Karpas-422 (cell line): ENCODE measurements at regions not wholly inside any gene's neighbourhood (a gene's known extent, or its start where the extent isn't known, plus 50 kb on each side); places are given as distances from the start of the nearest gene placed in this dataset.

Experiments used
- DNase-seq: peaks from one replicate; pipeline ENCODE4 v3.0.0-alpha.2; 2015
- H2AFZ ChIP-seq: fragments of 200-600 bp; sonication (generic); 2 replicates; pipeline ENCODE4 v1.6.1; 2014; ENCODE audit warnings: antibody characterized with exemption, low read length, mixed read lengths
- H3K27ac ChIP-seq: fragments of 200-600 bp; sonication (generic); 2 replicates; pipeline ENCODE4 v1.5.1; 2014; ENCODE audit warnings: mild to moderate bottlenecking, low read length, moderate library complexity
- H3K27me3 ChIP-seq: fragments of 200-600 bp; sonication (generic); 2 replicates; pipeline ENCODE4 v1.6.1; 2014; ENCODE audit warnings: low read length, mixed read lengths
- H3K36me3 ChIP-seq: fragments of 200-600 bp; sonication (generic); 2 replicates; pipeline ENCODE4 v1.6.1; 2014; ENCODE audit warnings: low read length, mixed read lengths; ENCODE audit not compliant: insufficient read depth
- H3K4me1 ChIP-seq: fragments of 200-600 bp; sonication (generic); 2 replicates; pipeline ENCODE4 v1.6.1; 2014; ENCODE audit warnings: mild to moderate bottlenecking, low read length, mixed read lengths
- H3K4me2 ChIP-seq: fragments of 200-600 bp; sonication (generic); 2 replicates; pipeline ENCODE4 v1.6.1; 2014; ENCODE audit warnings: low read length, low read depth, mild to moderate bottlenecking; ENCODE audit not compliant: poor library complexity, severe bottlenecking
- H3K4me3 ChIP-seq: fragments of 200-600 bp; sonication (generic); 2 replicates; pipeline ENCODE4 v1.5.1; 2014; ENCODE audit warnings: mild to moderate bottlenecking, antibody characterized with exemption, low read length, mixed read lengths
- H3K79me2 ChIP-seq: fragments of 200-600 bp; sonication (generic); 2 replicates; pipeline ENCODE4 v1.6.1; 2014; ENCODE audit warnings: mild to moderate bottlenecking, low read length, mixed read lengths
- H3K9ac ChIP-seq: fragments of 200-600 bp; sonication (generic); 2 replicates; pipeline ENCODE4 v1.6.0; 2014; ENCODE audit warnings: low read length
- H3K9me2 ChIP-seq: fragments of 200-600 bp; sonication (generic), shearing (Covaris generic); replicated peaks from 2 replicates; pipeline ENCODE4 v1.6.0; 2014; ENCODE audit warnings: mild to moderate bottlenecking, low read length, moderate library complexity; ENCODE audit not compliant: insufficient read depth
- H3K9me3 ChIP-seq: fragments of 300-700, 200-600 bp; sonication (generic); 2 replicates; pipeline ENCODE4 v1.6.1; 2014; ENCODE audit warnings: low read length, mixed read lengths
- H4K20me1 ChIP-seq: fragments of 200-600 bp; sonication (generic); 2 replicates; pipeline ENCODE4 v1.6.1; 2014; ENCODE audit warnings: mild to moderate bottlenecking, antibody characterized with exemption, low read length, low read depth; ENCODE audit not compliant: insufficient read depth

GRCh38 chr1:219534991-219535390 lies 77.9 kb downstream of the ZC3H11B start:
- H3K79me2 ChIP-seq: no peaks in the 10 kb centered on the region
- H3K27ac ChIP-seq: no peak overlapping the region
- no peaks in the 10 kb centered on the region for H4K20me1 ChIP-seq
- no peaks in the 10 kb centered on the region; the same call in 1 of the 2 replicates for H3K9me2 ChIP-seq
- H2AFZ ChIP-seq: no peak overlapping the region
- no peaks in the 10 kb centered on the region for H3K36me3 ChIP-seq
- no peak overlapping the region for H3K4me2 ChIP-seq
- no peak overlapping the region for H3K9ac ChIP-seq
- no peaks in the 10 kb centered on the region for H3K9me3 ChIP-seq
- H3K27me3 ChIP-seq: no peaks in the 10 kb centered on the region
- no peak for DNase-seq
- H3K4me3 ChIP-seq: no peak overlapping the region
- no peaks in the 10 kb centered on the region for H3K4me1 ChIP-seq

- H3K27ac ChIP-seq: no peak overlapping the region
- no peaks in the 10 kb centered on the region for H3K36me3 ChIP-seq
- DNase-seq: no peak
- no peaks in the 10 kb centered on the region; the same call in 1 of the 2 replicates for H3K9me2 ChIP-seq
- no peak overlapping the region for H3K9ac ChIP-seq
- no peaks in the 10 kb centered on the region for H3K79me2 ChIP-seq
- no peaks in the 10 kb centered on the region for H3K27me3 ChIP-seq
- no peak overlapping the region for H3K4me2 ChIP-seq
- no peak overlapping the region for H2AFZ ChIP-seq
- H3K4me1 ChIP-seq: no peaks in the 10 kb centered on the region
- no peaks in the 10 kb centered on the region for H4K20me1 ChIP-seq
- no peaks in the 10 kb centered on the region for H3K9me3 ChIP-seq
- H3K4me3 ChIP-seq: no peak overlapping the region
Measured at GRCh38 chr1:219533280-219533679, 79.6 kb downstream of the ZC3H11B start.

- H3K9me2 ChIP-seq: no peaks in the 10 kb centered on the region; the same call in 1 of the 2 replicates
- H3K4me2 ChIP-seq: no peak overlapping the region
- no peaks in the 10 kb centered on the region for H3K4me1 ChIP-seq
- H3K79me2 ChIP-seq: no peaks in the 10 kb centered on the region
- no peak overlapping the region for H2AFZ ChIP-seq
- no peaks in the 10 kb centered on the region for H4K20me1 ChIP-seq
- no peaks in the 10 kb centered on the region for H3K36me3 ChIP-seq
- DNase-seq: no peak
- H3K9ac ChIP-seq: no peak overlapping the region
- no peaks in the 10 kb centered on the region for H3K9me3 ChIP-seq
- no peak overlapping the region for H3K27ac ChIP-seq
- H3K27me3 ChIP-seq: no peaks in the 10 kb centered on the region
- H3K4me3 ChIP-seq: no peak overlapping the region
Measured at GRCh38 chr1:219529116-219529515, 83.8 kb downstream of the ZC3H11B start.

- Histone ChIP-seq H3K79me2 (no peaks in the 10 kb centered on the region), H3K9ac (no peak overlapping the region), H2AFZ (no peak overlapping the region), H3K4me1 (no peaks in the 10 kb centered on the region), H3K4me3 (no peak overlapping the region), H4K20me1 (no peaks in the 10 kb centered on the region), H3K9me3 (no peaks in the 10 kb centered on the region), H3K36me3 (no peaks in the 10 kb centered on the region), H3K4me2 (no peak overlapping the region), H3K9me2 (no peaks in the 10 kb centered on the region; the same call in 1 of the 2 replicates), H3K27me3 (no peaks in the 10 kb centered on the region), H3K27ac (no peak overlapping the region)
- no peak for DNase-seq
Measured at GRCh38 chr1:219528633-219529032, 84.3 kb downstream of the ZC3H11B start.

GRCh38 chr1:219527994-219528393 lies 84.9 kb downstream of the ZC3H11B start:
- Histone ChIP-seq H3K4me2 (no peak overlapping the region), H3K36me3 (no peaks in the 10 kb centered on the region)

GRCh38 chr1:219526074-219526473 lies 86.8 kb downstream of the ZC3H11B start:
- no peak overlapping the region for H2AFZ ChIP-seq
- no peak for DNase-seq
- no peaks in the 10 kb centered on the region for H3K27me3 ChIP-seq
- no peaks in the 10 kb centered on the region for H3K4me1 ChIP-seq
- H3K36me3 ChIP-seq: no peaks in the 10 kb centered on the region
- H3K9ac ChIP-seq: no peak overlapping the region
- H3K4me3 ChIP-seq: no peak overlapping the region
- no peaks in the 10 kb centered on the region for H4K20me1 ChIP-seq
- H3K9me2 ChIP-seq: no peaks in the 10 kb centered on the region
- H3K27ac ChIP-seq: no peak overlapping the region
- H3K9me3 ChIP-seq: no peaks in the 10 kb centered on the region
- H3K79me2 ChIP-seq: no peaks in the 10 kb centered on the region
- H3K4me2 ChIP-seq: no peak overlapping the region

More at GRCh38 chr1:219527994-219528393, 84.9 kb downstream of the ZC3H11B start:
- DNase-seq: no peak
- no peak overlapping the region for H2AFZ ChIP-seq
- H3K4me3 ChIP-seq: no peak overlapping the region
- no peaks in the 10 kb centered on the region for H3K9me3 ChIP-seq
- no peaks in the 10 kb centered on the region for H3K27me3 ChIP-seq
- H3K9me2 ChIP-seq: no peaks in the 10 kb centered on the region; the same call in 1 of the 2 replicates
- no peak overlapping the region for H3K27ac ChIP-seq
- H3K79me2 ChIP-seq: no peaks in the 10 kb centered on the region
- H4K20me1 ChIP-seq: no peaks in the 10 kb centered on the region
- H3K4me1 ChIP-seq: no peaks in the 10 kb centered on the region
- H3K9ac ChIP-seq: no peak overlapping the region

GRCh38 chr1:219523411-219523810 lies 89.5 kb downstream of the ZC3H11B start:
- Histone ChIP-seq H3K9me2 (no peaks in the 10 kb centered on the region), H3K27me3 (no peaks in the 10 kb centered on the region), H3K27ac (no peak overlapping the region), H3K4me3 (no peak overlapping the region), H3K79me2 (no peaks in the 10 kb centered on the region), H2AFZ (no peak overlapping the region), H3K36me3 (no peaks in the 10 kb centered on the region), H4K20me1 (no peaks in the 10 kb centered on the region), H3K4me2 (no peak overlapping the region), H3K9ac (no peak overlapping the region), H3K9me3 (no peaks in the 10 kb centered on the region), H3K4me1 (no peaks in the 10 kb centered on the region)
- DNase-seq: no peak

GRCh38 chr1:219521325-219521724 lies 91.6 kb downstream of the ZC3H11B start:
- Histone ChIP-seq H4K20me1 (no peaks in the 10 kb centered on the region), H3K9ac (no peak overlapping the region), H2AFZ (no peak overlapping the region), H3K79me2 (no peaks in the 10 kb centered on the region), H3K36me3 (no peaks in the 10 kb centered on the region), H3K4me1 (no peaks in the 10 kb centered on the region), H3K27ac (no peak overlapping the region), H3K4me3 (no peak overlapping the region), H3K9me3 (no peaks in the 10 kb centered on the region), H3K9me2 (no peaks in the 10 kb centered on the region), H3K4me2 (no peak overlapping the region), H3K27me3 (no peaks in the 10 kb centered on the region)
- no peak for DNase-seq

GRCh38 chr1:219520241-219520640 lies 92.7 kb downstream of the ZC3H11B start:
- Histone ChIP-seq H4K20me1 (no peaks in the 10 kb centered on the region), H3K36me3 (no peaks in the 10 kb centered on the region), H3K27me3 (no peaks in the 10 kb centered on the region), H3K27ac (no peak overlapping the region), H3K9ac (no peak overlapping the region), H3K79me2 (no peaks in the 10 kb centered on the region), H3K4me1 (no peaks in the 10 kb centered on the region), H3K4me3 (no peak overlapping the region), H3K9me2 (no peaks in the 10 kb centered on the region), H3K9me3 (no peaks in the 10 kb centered on the region), H2AFZ (no peak overlapping the region), H3K4me2 (no peak overlapping the region)
- no peak for DNase-seq
